ENCODE measurements at regions not wholly inside any gene's neighbourhood (a gene's known extent, or its start where the extent isn't known, plus 50 kb on each side); places are given as distances from the start of the nearest gene placed in this dataset.
"Not testable (repeated sequence)": the region's sequence is repeated elsewhere in the genome, so short reads cannot be mapped to it uniquely, and the experiment has no call there.

GRCh38 chr2:122794100-122794499 lies 1038.6 kb downstream of the TSN start:
- H3K4me3 ChIP-seq (ENCODE audit: low read depth, low read length) = no peak overlapping the region
- no peak for TF ChIP-seq MYC (IDR thresholded peaks at IDR 0.05; ENCODE audit: low read depth, low read length)
- DNase-seq (ENCODE audit: low read depth) = no peak

GRCh38 chr2:122795763-122796162 lies 1040.3 kb downstream of the TSN start:
- TF ChIP-seq MAX (IDR thresholded peaks at IDR 0.05; ENCODE audit: low read depth, low read length) = no peak
- no peak for TF ChIP-seq MYC (IDR thresholded peaks at IDR 0.05; ENCODE audit: low read depth, low read length)
- no peak for TF ChIP-seq POLR2A (IDR thresholded peaks at IDR 0.05; ENCODE audit: extremely low read depth, insufficient read length)
- no peak for TF ChIP-seq CTCF (IDR thresholded peaks at IDR 0.05; ENCODE audit: low read depth, low read length)
- DNase-seq (ENCODE audit: low read depth) = no peak
- no peak overlapping the region for H3K4me3 ChIP-seq (ENCODE audit: low read depth, low read length)

- TF ChIP-seq MYC (IDR thresholded peaks at IDR 0.05; ENCODE audit: low read depth, low read length) (no peak), CTCF (IDR thresholded peaks at IDR 0.05; ENCODE audit: low read depth, low read length) (no peak), MAX (IDR thresholded peaks at IDR 0.05; ENCODE audit: low read depth, low read length) (no peak), POLR2A (IDR thresholded peaks at IDR 0.05; ENCODE audit: extremely low read depth, insufficient read length) (no peak)
Observed at GRCh38 chr2:122799391-122799790, 1043.9 kb downstream of the TSN start.

GRCh38 chr2:122800781-122801180 lies 1045.3 kb downstream of the TSN start:
- H3K4me3 ChIP-seq (ENCODE audit: low read depth, low read length) = no peak overlapping the region
- no peak for DNase-seq (ENCODE audit: low read depth)
- TF ChIP-seq MYC (IDR thresholded peaks at IDR 0.05; ENCODE audit: low read depth, low read length) = no peak

More at GRCh38 chr2:122799391-122799790, 1043.9 kb downstream of the TSN start:
- no peak for DNase-seq (ENCODE audit: low read depth)
- H3K4me3 ChIP-seq (ENCODE audit: low read depth, low read length) = no peak overlapping the region

- no peak for DNase-seq (ENCODE audit: low read depth)
- no peak overlapping the region for H3K4me3 ChIP-seq (ENCODE audit: low read depth, low read length)
- no peak for TF ChIP-seq CTCF (IDR thresholded peaks at IDR 0.05; ENCODE audit: low read depth, low read length)
- no peak for TF ChIP-seq MYC (IDR thresholded peaks at IDR 0.05; ENCODE audit: low read depth, low read length)
- no peak for TF ChIP-seq MAX (IDR thresholded peaks at IDR 0.05; ENCODE audit: low read depth, low read length)
- no peak for TF ChIP-seq POLR2A (IDR thresholded peaks at IDR 0.05; ENCODE audit: extremely low read depth, insufficient read length)
Observed at GRCh38 chr2:122804494-122804893, 1049.0 kb downstream of the TSN start.

GRCh38 chr2:122805346-122805745 lies 1049.9 kb downstream of the TSN start:
- no peak for DNase-seq (ENCODE audit: low read depth)
- TF ChIP-seq MAX (IDR thresholded peaks at IDR 0.05; ENCODE audit: low read depth, low read length) = no peak
- no peak for TF ChIP-seq POLR2A (IDR thresholded peaks at IDR 0.05; ENCODE audit: extremely low read depth, insufficient read length)
- no peak for TF ChIP-seq CTCF (IDR thresholded peaks at IDR 0.05; ENCODE audit: low read depth, low read length)
- H3K4me3 ChIP-seq (ENCODE audit: low read depth, low read length) = no peak overlapping the region

GRCh38 chr2:122808286-122808969 lies 1053.0 kb downstream of the TSN start:
- no peak for DNase-seq (ENCODE audit: low read depth)
- H3K4me3 ChIP-seq (ENCODE audit: low read depth, low read length) = no peak overlapping the region
- TF ChIP-seq MYC (IDR thresholded peaks at IDR 0.05; ENCODE audit: low read depth, low read length) (no peak), CTCF (IDR thresholded peaks at IDR 0.05; ENCODE audit: low read depth, low read length) (no peak), POLR2A (IDR thresholded peaks at IDR 0.05; ENCODE audit: extremely low read depth, insufficient read length) (no peak), MAX (IDR thresholded peaks at IDR 0.05; ENCODE audit: low read depth, low read length) (no peak)

GRCh38 chr2:122812214-122812613 lies 1056.8 kb downstream of the TSN start:
- not testable (repeated sequence) for H3K4me3 ChIP-seq (ENCODE audit: low read depth, low read length); DNase-seq (ENCODE audit: low read depth)
